Muscle layer of duodenum (tissue), 2 donors: ENCODE measurements at regions not wholly inside any gene's neighbourhood (a gene's known extent, or its start where the extent isn't known, plus 50 kb on each side); places are given as distances from the start of the nearest gene placed in this dataset.

ENCODE experiments used
- H3K27ac ChIP-seq: one replicate; pipeline ENCODE4 v1.7.0; 2013; ENCODE audit warnings: mild to moderate bottlenecking, low read length
- H3K27me3 ChIP-seq: one replicate; pipeline ENCODE4 v1.7.0; 2013; ENCODE audit warnings: low read depth, mild to moderate bottlenecking, control low read depth, low read length
- H3K36me3 ChIP-seq, 2 donors: one replicate each; pipeline ENCODE4 v1.7.0; 2013; ENCODE audit warnings: low read length in 2 of 2, control low read depth in 1 of 2, mild to moderate bottlenecking in 1 of 2; ENCODE audit not compliant: insufficient read depth in 2 of 2, control insufficient read depth in 1 of 2
- H3K4me1 ChIP-seq, 2 donors: one replicate each; pipeline ENCODE4 v1.7.0; 2013; ENCODE audit warnings: low read length in 2 of 2, mild to moderate bottlenecking in 2 of 2, control low read depth in 1 of 2, moderate library complexity in 1 of 2; ENCODE audit not compliant: insufficient read depth in 2 of 2, control insufficient read depth in 1 of 2
- H3K4me3 ChIP-seq, 2 donors: one replicate each; pipeline ENCODE4 v1.7.0; 2013; ENCODE audit warnings: low read length in 2 of 2, low read depth in 1 of 2, mild to moderate bottlenecking in 1 of 2
- H3K9me3 ChIP-seq, 2 donors: one replicate each; pipeline ENCODE4 v1.7.0; 2013; ENCODE audit warnings: low read length in 2 of 2, control low read depth in 1 of 2, mild to moderate bottlenecking in 1 of 2; ENCODE audit not compliant: control insufficient read depth in 1 of 2
- donor health status: healthy.

DNA sequence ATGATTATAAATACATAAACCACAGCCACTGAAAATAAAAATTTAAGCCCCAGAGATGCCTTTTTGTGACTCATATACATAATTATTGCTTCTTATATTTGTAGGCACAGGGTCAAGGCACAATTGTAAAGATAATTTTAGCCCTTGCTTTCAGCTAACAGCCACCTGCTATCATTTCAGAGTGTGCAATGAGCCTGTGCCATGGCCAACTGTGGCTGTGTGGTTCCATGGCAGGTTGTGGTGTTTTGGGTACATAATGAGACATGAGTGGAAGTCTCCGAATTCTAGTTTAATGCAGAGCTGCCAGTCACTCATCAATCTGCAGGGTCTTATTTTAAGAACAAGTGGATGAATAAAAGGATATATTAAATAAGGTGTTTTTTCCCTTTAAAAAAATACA, 346.9 kb upstream of the SNX7 start:
- Histone ChIP-seq H3K27me3 (no peaks in the 10 kb centered on the region), H3K4me1 (no peaks in the 10 kb centered on the region), H3K36me3 (no peaks in the 10 kb centered on the region), H3K4me3 (no peak overlapping the region), H3K27ac (no peak overlapping the region), H3K9me3 (no peaks in the 10 kb centered on the region)

DNA sequence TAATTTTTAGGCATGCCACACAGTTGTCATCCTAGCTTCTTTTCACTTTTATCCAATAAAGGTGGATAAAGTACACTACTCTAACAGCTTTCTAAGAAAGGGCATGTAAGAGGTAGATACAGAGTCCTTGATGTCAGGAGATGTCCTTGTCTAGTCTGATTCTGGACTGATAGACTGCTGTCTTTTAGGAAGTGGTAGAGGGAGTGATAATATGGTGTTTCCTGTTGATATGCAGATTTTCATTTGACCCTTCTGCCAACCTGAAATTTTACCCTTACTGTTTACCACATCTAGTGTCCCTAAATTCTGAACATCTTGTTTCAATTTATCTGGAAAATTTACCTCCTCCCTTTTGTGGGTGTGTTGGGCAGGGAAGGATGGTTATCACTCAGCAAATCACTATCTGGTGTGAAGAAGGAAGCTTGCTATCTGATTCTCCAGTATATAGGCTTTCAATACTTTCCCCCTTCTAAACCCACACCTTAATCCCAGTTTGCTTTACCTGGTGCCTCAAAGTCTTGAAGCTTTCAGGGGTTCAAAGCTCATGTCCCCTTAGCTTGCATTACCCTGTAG, 354.9 kb upstream of the SNX7 start:
- Histone ChIP-seq H3K27me3 (no peaks in the 10 kb centered on the region), H3K27ac (no peak overlapping the region), H3K36me3 (no peaks in the 10 kb centered on the region), H3K9me3 (no peaks in the 10 kb centered on the region), H3K4me1 (no peaks in the 10 kb centered on the region), H3K4me3 (no peak overlapping the region)

DNA sequence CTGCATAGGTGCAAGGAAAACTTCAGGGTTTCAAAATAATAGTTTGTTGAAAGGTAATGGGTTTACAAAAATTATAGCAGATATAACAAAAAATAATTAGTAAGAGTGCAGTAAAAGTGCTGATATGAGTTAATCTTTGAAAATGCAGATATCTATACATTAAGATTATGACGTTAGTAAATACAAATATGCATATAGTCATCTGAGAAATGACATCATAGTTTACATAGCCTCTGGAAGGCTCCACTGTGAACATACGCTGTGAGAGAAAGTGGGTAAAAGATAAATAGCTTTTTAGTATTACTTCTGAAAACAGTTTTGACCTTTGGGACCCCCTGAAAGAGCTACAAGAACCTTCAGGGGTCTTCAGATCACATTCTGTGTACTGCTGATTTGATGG, 356.2 kb upstream of the SNX7 start:
- Histone ChIP-seq H3K4me1 (no peaks in the 10 kb centered on the region), H3K4me3 (no peak overlapping the region), H3K36me3 (no peaks in the 10 kb centered on the region), H3K27ac (no peak overlapping the region), H3K9me3 (no peaks in the 10 kb centered on the region), H3K27me3 (no peaks in the 10 kb centered on the region)

DNA sequence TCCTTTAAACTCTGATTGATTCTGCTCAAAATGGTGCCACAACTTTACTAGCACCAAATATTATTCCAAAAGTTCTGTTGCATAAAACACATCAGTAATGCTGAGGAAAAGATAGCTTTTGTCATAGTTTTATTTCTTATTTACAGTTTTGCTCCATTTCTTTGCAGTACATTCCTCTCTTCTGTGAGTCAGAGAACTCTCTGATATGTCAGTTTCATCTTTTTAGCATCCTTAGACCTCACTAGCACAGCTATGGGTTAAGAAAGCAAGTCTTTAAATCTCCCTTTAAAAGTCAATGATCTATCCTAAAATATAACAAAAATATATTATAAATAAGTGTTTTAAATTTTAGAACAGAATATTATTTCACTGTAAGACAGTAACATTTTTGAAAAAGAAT, 356.6 kb upstream of the SNX7 start:
- no peak overlapping the region for H3K4me3 ChIP-seq
- H3K27me3 ChIP-seq, result no peaks in the 10 kb centered on the region
- H3K4me1 ChIP-seq, result no peaks in the 10 kb centered on the region
- no peaks in the 10 kb centered on the region for H3K9me3 ChIP-seq
- no peak overlapping the region for H3K27ac ChIP-seq
- no peaks in the 10 kb centered on the region for H3K36me3 ChIP-seq

DNA sequence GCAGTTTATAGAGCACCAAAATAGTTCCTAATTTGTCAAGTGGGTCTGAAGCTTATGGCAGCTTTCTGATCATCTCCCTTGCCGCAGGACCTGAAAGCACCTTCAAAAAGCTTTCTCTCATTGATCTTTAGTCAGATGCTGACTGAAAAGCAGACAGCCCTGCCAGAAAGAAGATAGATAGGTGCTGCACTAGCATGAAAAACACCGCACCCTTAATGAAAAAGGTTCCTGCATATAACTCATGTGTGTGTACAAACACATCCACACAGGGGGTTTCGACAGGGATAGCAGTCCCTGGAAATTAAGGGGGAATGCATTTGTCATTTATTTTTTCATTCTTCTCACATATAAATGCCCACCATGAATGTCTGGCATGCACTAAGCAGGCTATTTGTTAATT, 361.7 kb upstream of the SNX7 start:
- no peak overlapping the region for H3K27ac ChIP-seq
- H3K9me3 ChIP-seq, result no peaks in the 10 kb centered on the region
- no peaks in the 10 kb centered on the region for H3K27me3 ChIP-seq
- H3K36me3 ChIP-seq, result no peaks in the 10 kb centered on the region
- no peaks in the 10 kb centered on the region for H3K4me1 ChIP-seq
- no peak overlapping the region for H3K4me3 ChIP-seq

DNA sequence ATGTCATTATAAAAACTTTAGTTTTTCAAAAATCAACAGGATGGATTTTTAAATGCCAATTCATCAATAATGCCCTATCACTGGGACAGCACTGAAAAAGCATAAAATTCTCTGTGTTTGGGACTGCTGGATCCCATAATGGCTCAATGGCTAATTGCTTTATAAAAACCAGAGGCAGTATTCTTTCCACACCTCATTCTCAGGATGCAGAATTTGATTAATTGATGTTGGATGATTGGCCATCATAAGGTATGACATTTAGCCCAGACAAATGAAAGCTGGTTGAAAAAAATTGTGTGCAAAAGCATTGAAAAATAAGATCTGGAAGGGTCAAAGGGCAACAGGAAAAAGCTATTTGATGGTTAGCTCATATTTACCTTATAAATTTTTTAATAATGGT, 362.2 kb upstream of the SNX7 start:
- H3K4me1 ChIP-seq, result no peaks in the 10 kb centered on the region
- no peak overlapping the region for H3K4me3 ChIP-seq

DNA sequence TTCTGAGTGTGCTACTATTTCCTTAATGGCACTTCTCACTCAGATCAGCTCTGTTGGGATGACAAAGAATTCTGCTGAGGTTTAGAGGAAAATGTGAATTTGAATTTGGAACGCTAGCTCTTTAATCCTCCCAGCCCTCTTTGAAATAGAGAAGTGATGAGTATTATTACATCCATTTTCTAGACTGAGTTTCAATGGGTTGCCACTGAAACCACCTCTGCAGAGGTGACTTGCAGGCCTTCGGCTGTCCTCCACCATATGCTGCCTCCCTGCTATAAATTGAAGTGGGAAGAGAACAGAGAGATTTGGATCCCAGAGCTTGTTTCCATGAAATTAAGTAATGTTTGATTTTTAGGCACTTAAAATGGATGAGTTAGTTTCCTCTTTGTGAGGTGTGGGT, 363.2 kb upstream of the SNX7 start:
- Histone ChIP-seq H3K9me3 (no peaks in the 10 kb centered on the region), H3K4me3 (no peak overlapping the region), H3K36me3 (no peaks in the 10 kb centered on the region), H3K27me3 (no peaks in the 10 kb centered on the region), H3K4me1 (no peaks in the 10 kb centered on the region), H3K27ac (no peak overlapping the region)

More for the DNA sequence above, 362.2 kb upstream of the SNX7 start:
- no peak overlapping the region for H3K27ac ChIP-seq
- no peaks in the 10 kb centered on the region for H3K9me3 ChIP-seq
- no peaks in the 10 kb centered on the region for H3K27me3 ChIP-seq
- H3K36me3 ChIP-seq, result no peaks in the 10 kb centered on the region

DNA sequence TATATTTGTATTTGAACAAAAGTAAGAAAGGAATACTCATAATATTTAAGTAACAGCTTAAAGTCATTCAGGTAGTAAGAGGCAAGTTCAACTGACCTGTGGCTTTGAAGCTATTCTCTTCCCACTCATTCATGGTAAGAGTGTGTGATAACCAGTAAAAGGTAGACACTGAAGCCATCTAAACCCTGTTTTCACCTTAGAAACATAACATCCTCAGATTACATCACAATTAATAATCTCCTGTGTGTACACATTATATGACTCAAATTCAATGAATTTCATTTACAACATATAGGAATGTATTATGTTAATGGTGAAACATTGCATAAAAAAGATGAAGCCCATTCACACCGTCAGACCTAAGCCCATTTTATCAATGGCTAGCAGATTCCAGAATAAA, 364.8 kb upstream of the SNX7 start:
- no peaks in the 10 kb centered on the region for H3K9me3 ChIP-seq

DNA sequence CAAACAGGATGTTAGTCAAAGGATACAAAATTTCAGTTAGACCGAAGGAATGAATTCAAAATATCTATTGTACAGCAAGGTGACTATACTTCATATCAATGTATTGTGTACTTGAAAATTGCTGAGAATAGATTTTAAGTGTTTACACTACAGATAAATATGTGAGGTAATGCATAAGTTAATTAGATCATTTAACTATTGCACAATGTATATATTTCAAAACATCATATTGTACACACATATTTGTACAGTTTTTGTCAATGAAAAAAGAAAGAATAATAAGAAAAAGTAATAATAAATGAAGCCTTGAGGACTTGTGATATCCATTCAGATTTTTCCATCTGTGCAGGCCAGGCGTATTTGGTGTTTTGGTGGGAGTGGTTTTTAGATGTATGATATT, 367.4 kb upstream of the SNX7 start:
- Histone ChIP-seq H3K27me3 (no peaks in the 10 kb centered on the region), H3K4me1 (no peaks in the 10 kb centered on the region), H3K27ac (no peak overlapping the region), H3K4me3 (no peak overlapping the region), H3K36me3 (no peaks in the 10 kb centered on the region), H3K9me3 (no peaks in the 10 kb centered on the region)

More for the DNA sequence above, 364.8 kb upstream of the SNX7 start:
- H3K27me3 ChIP-seq, result no peaks in the 10 kb centered on the region
- no peak overlapping the region for H3K4me3 ChIP-seq
- no peaks in the 10 kb centered on the region for H3K36me3 ChIP-seq
- no peaks in the 10 kb centered on the region for H3K4me1 ChIP-seq
- no peak overlapping the region for H3K27ac ChIP-seq

DNA sequence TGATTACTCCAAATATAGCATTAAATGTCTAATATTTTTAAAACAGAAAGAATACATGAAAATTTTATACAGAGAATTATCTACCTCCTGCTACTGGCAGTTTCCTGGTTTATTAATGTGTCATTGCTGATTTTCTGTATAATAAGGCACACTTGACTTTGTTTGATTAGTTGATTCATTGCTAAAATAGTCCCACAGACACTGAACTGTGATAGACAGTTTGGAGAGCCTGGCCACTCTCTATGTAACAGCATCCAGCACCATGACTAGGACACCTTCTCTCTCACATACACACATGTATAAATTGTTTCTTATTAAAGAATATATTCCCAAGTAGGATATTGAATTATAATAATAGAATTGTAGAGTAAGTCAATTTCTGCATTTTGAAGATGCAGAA, 368.5 kb upstream of the SNX7 start:
- no peak overlapping the region for H3K27ac ChIP-seq
- no peaks in the 10 kb centered on the region for H3K27me3 ChIP-seq
- no peak overlapping the region for H3K4me3 ChIP-seq
- H3K9me3 ChIP-seq, result no peaks in the 10 kb centered on the region
- H3K36me3 ChIP-seq, result no peaks in the 10 kb centered on the region
- H3K4me1 ChIP-seq, result no peaks in the 10 kb centered on the region

DNA sequence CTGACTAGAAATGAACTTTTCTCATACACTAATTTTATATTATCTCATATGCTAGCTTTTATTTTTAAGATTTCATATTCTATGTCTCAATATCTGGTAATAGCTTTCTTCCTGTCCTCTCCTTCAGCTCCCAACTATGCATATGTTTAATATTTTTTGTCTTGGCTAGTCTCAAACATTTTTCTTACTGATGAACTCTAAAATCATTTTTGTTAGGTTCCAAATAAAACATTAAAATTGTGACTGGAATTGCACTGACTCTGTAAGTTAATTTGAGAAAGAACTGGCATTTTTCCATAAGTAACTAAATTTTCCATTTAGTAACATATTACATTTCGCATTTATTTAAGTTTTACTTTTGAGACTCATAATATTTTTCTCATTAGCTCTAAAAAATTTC, 368.5 kb upstream of the DPYD start:
- Histone ChIP-seq H3K4me1 (no peaks in the 10 kb centered on the region), H3K4me3 (no peak overlapping the region), H3K36me3 (no peaks in the 10 kb centered on the region), H3K27ac (no peak overlapping the region), H3K27me3 (no peaks in the 10 kb centered on the region), H3K9me3 (no peaks in the 10 kb centered on the region)

DNA sequence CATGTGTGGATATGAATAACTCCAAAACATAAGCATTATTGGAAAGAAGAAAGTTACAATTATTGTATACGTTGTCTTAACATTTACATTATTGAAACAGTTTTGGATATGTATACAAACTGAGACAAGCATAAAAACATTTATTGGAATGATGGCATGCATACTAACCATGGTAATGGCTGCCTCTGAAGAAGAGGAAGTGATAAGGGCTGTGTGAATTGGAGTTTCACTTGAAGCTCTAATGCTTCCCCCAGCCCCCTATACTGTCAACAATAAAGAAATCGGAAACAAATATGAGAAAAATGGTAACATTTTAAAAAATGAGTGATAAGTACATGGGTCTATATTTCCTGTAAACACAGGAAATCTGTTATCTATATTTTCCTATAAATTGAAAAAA, 367.7 kb upstream of the DPYD start:
- H3K4me3 ChIP-seq, result no peak overlapping the region
- H3K27me3 ChIP-seq, result no peaks in the 10 kb centered on the region
- no peaks in the 10 kb centered on the region for H3K4me1 ChIP-seq
- H3K9me3 ChIP-seq, result no peaks in the 10 kb centered on the region
- no peak overlapping the region for H3K27ac ChIP-seq
- H3K36me3 ChIP-seq, result no peaks in the 10 kb centered on the region
